ENCODE measurements at regions not wholly inside any gene's neighbourhood (a gene's known extent, or its start where the extent isn't known, plus 50 kb on each side); places are given as distances from the start of the nearest gene placed in this dataset.

DNA sequence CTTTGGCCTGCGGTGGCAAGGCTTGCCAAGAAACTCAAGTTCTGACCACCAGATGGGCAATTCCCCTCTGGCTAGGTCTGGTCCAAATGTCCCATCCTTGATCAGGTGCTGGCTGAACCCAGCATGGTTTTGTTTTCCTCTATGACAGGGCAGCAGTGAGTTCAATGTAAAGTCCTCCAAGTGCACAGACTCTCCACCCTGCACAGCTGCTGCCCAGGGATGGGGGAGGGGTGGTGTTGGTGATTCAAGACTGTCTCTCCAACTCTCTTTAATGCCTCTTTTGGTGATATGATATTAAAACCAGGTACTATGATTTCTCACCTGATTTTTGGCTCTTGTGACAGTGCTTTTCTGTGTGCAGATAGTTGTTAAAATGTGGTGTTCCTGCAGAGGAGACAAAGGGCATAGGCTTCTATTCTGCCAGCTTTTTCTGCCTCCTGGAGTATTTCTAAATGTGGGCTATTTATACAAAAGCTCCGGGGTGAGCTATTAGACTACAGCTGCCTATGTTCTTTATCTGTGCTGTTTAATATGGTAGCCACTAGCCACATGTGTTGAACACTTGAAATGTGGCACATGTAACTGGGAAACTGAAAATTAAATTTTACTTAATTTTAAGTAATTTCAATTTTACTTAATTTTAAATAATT is 64.0 kb upstream of the STK39 start:
- H3K36me3 ChIP-seq (ENCODE audit: low read length): no peaks in the 10 kb centered on the region
- H3K9me3 ChIP-seq (ENCODE audit: insufficient read depth, low read length): no peaks in the 10 kb centered on the region
- no peak overlapping the region for H2AFZ ChIP-seq (ENCODE audit: low read depth, low read length, severe bottlenecking)
- H3K27ac ChIP-seq (ENCODE audit: low read depth, low read length): no peak overlapping the region
- H3K27me3 ChIP-seq (ENCODE audit: low read length): no peaks in the 10 kb centered on the region
- H3K4me3 ChIP-seq (ENCODE audit: insufficient read depth, low read length, poor library complexity, severe bottlenecking): no peak overlapping the region
- no peak overlapping the region for H3K4me2 ChIP-seq (ENCODE audit: low read depth, low read length, poor library complexity, severe bottlenecking)
- no peaks in the 10 kb centered on the region for H3F3A ChIP-seq (ENCODE audit: insufficient read depth)
- H3K79me2 ChIP-seq (ENCODE audit: insufficient read depth, low read length): no peaks in the 10 kb centered on the region
- no peaks in the 10 kb centered on the region for H4K20me1 ChIP-seq (ENCODE audit: low read depth, low read length)
- no peak overlapping the region for H3K9ac ChIP-seq (ENCODE audit: low read length)
- no peaks in the 10 kb centered on the region for H3K9me2 ChIP-seq (replicated peaks; ENCODE audit: insufficient read depth, low read length)
- TF ChIP-seq, protein P1, sequence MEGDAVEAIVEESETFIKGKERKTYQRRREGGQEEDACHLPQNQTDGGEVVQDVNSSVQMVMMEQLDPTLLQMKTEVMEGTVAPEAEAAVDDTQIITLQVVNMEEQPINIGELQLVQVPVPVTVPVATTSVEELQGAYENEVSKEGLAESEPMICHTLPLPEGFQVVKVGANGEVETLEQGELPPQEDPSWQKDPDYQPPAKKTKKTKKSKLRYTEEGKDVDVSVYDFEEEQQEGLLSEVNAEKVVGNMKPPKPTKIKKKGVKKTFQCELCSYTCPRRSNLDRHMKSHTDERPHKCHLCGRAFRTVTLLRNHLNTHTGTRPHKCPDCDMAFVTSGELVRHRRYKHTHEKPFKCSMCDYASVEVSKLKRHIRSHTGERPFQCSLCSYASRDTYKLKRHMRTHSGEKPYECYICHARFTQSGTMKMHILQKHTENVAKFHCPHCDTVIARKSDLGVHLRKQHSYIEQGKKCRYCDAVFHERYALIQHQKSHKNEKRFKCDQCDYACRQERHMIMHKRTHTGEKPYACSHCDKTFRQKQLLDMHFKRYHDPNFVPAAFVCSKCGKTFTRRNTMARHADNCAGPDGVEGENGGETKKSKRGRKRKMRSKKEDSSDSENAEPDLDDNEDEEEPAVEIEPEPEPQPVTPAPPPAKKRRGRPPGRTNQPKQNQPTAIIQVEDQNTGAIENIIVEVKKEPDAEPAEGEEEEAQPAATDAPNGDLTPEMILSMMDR (IDR thresholded peaks at IDR 0.05; ENCODE audit: insufficient read depth, low read length, poor library complexity, severe bottlenecking): no peak
- TF ChIP-seq EZH2phosphoT487 (conservative IDR thresholded peaks at IDR 0.05; ENCODE audit: low read length): no peak

DNA sequence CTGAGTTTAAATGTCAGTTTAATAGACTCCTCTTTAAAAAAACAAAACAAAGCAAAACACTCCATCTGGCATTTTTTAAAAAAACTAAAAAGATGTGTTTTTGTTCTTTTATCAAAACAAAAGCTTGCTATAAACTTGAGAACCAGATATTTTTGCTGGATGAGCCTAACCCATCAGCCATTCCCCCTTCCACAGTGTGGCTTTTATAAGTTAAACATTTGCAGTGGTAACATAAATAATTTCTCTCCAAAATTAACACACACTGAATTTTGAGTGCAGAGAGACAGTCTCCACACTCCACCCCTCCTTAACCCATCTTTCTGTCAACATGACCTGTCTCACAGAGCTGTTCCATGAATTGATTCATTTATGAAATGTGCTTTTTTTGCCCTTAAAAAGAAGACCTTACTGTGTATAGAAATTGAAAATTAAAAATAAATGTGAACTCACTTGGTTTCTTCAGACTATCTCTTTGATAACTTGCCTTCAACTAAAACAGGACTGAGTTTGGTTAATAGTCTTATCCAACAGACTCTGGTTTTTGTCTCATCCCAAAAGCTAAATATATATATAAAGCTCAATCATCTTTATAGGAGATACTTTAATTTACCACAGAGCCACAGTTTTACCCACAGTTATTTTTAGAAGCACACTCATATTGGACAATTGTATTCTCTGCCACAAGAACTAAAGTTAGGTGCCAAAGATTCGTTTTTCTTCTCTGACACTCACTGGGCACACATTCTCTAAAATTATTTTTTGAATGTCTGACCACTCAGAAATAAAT is 64.8 kb upstream of the STK39 start:
- no peaks in the 10 kb centered on the region for H3K9me2 ChIP-seq (replicated peaks; ENCODE audit: insufficient read depth, low read length)
- no peaks in the 10 kb centered on the region for H3K27me3 ChIP-seq (ENCODE audit: low read length)
- H3K36me3 ChIP-seq (ENCODE audit: low read length): no peaks in the 10 kb centered on the region
- no peak overlapping the region for H2AFZ ChIP-seq (ENCODE audit: low read depth, low read length, severe bottlenecking)
- H3K79me2 ChIP-seq (ENCODE audit: insufficient read depth, low read length): no peaks in the 10 kb centered on the region
- H3K4me3 ChIP-seq (ENCODE audit: insufficient read depth, low read length, poor library complexity, severe bottlenecking): no peak overlapping the region
- H3K27ac ChIP-seq (ENCODE audit: low read depth, low read length): no peak overlapping the region
- H3K9me3 ChIP-seq (ENCODE audit: insufficient read depth, low read length): no peaks in the 10 kb centered on the region
- no peak overlapping the region for H3K9ac ChIP-seq (ENCODE audit: low read length)
- TF ChIP-seq, protein P1 (IDR thresholded peaks at IDR 0.05; ENCODE audit: insufficient read depth, low read length, poor library complexity, severe bottlenecking): no peak
- no peak for TF ChIP-seq EZH2phosphoT487 (conservative IDR thresholded peaks at IDR 0.05; ENCODE audit: low read length)
- H4K20me1 ChIP-seq (ENCODE audit: low read depth, low read length): no peaks in the 10 kb centered on the region
- no peak overlapping the region for H3K4me2 ChIP-seq (ENCODE audit: low read depth, low read length, poor library complexity, severe bottlenecking)
- H3F3A ChIP-seq (ENCODE audit: insufficient read depth): no peaks in the 10 kb centered on the region

DNA sequence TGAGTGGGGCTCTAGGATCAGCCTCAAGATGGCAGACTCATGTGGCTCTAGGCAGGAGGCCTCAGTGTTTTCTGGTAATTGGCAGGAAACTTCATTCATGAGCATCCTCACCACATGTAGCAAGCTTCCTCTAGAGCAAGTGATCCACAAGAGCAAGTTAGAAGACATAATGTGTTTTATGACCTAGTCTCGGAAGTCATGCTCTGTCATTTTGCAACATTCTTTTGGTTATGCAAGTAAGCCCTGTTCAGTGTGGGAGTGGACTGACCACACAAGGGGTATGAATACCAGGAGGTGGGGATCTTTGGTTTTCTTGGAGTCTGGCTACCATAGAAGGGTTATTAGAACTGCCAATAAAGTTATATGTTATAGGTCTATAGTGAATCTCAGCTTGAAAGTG is 66.8 kb upstream of the STK39 start:
- TF ChIP-seq, protein P1 (IDR thresholded peaks at IDR 0.05; ENCODE audit: insufficient read depth, low read length, poor library complexity, severe bottlenecking): no peak
- no peak for TF ChIP-seq EZH2phosphoT487 (conservative IDR thresholded peaks at IDR 0.05; ENCODE audit: low read length)
- Histone ChIP-seq H3K9ac (ENCODE audit: low read length) (no peak overlapping the region), H3K79me2 (ENCODE audit: insufficient read depth, low read length) (no peaks in the 10 kb centered on the region), H3K27ac (ENCODE audit: low read depth, low read length) (no peak overlapping the region), H3F3A (ENCODE audit: insufficient read depth) (no peaks in the 10 kb centered on the region), H3K4me3 (ENCODE audit: insufficient read depth, low read length, poor library complexity, severe bottlenecking) (no peak overlapping the region), H3K27me3 (ENCODE audit: low read length) (no peaks in the 10 kb centered on the region), H2AFZ (ENCODE audit: low read depth, low read length, severe bottlenecking) (no peak overlapping the region), H3K9me3 (ENCODE audit: insufficient read depth, low read length) (no peaks in the 10 kb centered on the region), H3K36me3 (ENCODE audit: low read length) (no peaks in the 10 kb centered on the region), H3K9me2 (replicated peaks; ENCODE audit: insufficient read depth, low read length) (no peaks in the 10 kb centered on the region), H3K4me2 (ENCODE audit: low read depth, low read length, poor library complexity, severe bottlenecking) (no peak overlapping the region), H4K20me1 (ENCODE audit: low read depth, low read length) (no peaks in the 10 kb centered on the region)
